ENCODE measurements at regions not wholly inside any gene's neighbourhood (a gene's known extent, or its start where the extent isn't known, plus 50 kb on each side); places are given as distances from the start of the nearest gene placed in this dataset.
"Not testable (repeated sequence)": the region's sequence is repeated elsewhere in the genome, so short reads cannot be mapped to it uniquely, and the experiment has no call there.

- TF ChIP-seq, protein P1, sequence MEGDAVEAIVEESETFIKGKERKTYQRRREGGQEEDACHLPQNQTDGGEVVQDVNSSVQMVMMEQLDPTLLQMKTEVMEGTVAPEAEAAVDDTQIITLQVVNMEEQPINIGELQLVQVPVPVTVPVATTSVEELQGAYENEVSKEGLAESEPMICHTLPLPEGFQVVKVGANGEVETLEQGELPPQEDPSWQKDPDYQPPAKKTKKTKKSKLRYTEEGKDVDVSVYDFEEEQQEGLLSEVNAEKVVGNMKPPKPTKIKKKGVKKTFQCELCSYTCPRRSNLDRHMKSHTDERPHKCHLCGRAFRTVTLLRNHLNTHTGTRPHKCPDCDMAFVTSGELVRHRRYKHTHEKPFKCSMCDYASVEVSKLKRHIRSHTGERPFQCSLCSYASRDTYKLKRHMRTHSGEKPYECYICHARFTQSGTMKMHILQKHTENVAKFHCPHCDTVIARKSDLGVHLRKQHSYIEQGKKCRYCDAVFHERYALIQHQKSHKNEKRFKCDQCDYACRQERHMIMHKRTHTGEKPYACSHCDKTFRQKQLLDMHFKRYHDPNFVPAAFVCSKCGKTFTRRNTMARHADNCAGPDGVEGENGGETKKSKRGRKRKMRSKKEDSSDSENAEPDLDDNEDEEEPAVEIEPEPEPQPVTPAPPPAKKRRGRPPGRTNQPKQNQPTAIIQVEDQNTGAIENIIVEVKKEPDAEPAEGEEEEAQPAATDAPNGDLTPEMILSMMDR (conservative IDR thresholded peaks at IDR 0.05), result not testable (repeated sequence)
- not testable (repeated sequence) for TF ChIP-seq ZFX (IDR thresholded peaks at IDR 0.05)
Observed at GRCh38 chr12:25352942-25353341, 102.2 kb upstream of the KRAS start.
